Effector memory CD8-positive, alpha-beta T cell (primary cell): ENCODE measurements at regions not wholly inside any gene's neighbourhood (a gene's known extent, or its start where the extent isn't known, plus 50 kb on each side); places are given as distances from the start of the nearest gene placed in this dataset.

Source experiments
- ATAC-seq: fragments of 150-1000 bp; cut with Tn5 transposase; replicated peaks from 2 replicates; pipeline ENCODE4 v1.10.0; 2021; ENCODE audit warnings: mild to moderate bottlenecking, moderate library complexity
- DNase-seq, 3 experiments: peaks; one replicate each; pipeline ENCODE4 v3.0.0; 2021
- H3K27ac Mint-ChIP-seq, 2 donors: one replicate each; pipeline ENCODE4 v1.8.0; 2022; ENCODE audit warnings: mild to moderate bottlenecking in 2 of 2, mixed read lengths in 2 of 2, moderate library complexity in 2 of 2
- H3K27me3 Mint-ChIP-seq, 2 donors: one replicate each; pipeline ENCODE4 v1.8.0; 2022; ENCODE audit warnings: mixed read lengths in 2 of 2
- H3K36me3 Mint-ChIP-seq: one replicate; pipeline ENCODE4 v1.8.0; 2022; ENCODE audit warnings: mild to moderate bottlenecking, moderate library complexity, mixed read lengths; ENCODE audit not compliant: insufficient read depth
- H3K4me1 Mint-ChIP-seq, 2 donors: one replicate each; pipeline ENCODE4 v1.8.0; 2022; ENCODE audit warnings: low read depth in 2 of 2, mixed read lengths in 2 of 2
- H3K4me3 Mint-ChIP-seq, 2 donors: one replicate each; pipeline ENCODE4 v1.8.0; 2022; ENCODE audit warnings: mild to moderate bottlenecking in 2 of 2, mixed read lengths in 2 of 2, moderate library complexity in 2 of 2
- H3K9me3 Mint-ChIP-seq, 2 donors: one replicate each; pipeline ENCODE4 v1.8.0; 2022; ENCODE audit warnings: mixed read lengths in 2 of 2

DNA sequence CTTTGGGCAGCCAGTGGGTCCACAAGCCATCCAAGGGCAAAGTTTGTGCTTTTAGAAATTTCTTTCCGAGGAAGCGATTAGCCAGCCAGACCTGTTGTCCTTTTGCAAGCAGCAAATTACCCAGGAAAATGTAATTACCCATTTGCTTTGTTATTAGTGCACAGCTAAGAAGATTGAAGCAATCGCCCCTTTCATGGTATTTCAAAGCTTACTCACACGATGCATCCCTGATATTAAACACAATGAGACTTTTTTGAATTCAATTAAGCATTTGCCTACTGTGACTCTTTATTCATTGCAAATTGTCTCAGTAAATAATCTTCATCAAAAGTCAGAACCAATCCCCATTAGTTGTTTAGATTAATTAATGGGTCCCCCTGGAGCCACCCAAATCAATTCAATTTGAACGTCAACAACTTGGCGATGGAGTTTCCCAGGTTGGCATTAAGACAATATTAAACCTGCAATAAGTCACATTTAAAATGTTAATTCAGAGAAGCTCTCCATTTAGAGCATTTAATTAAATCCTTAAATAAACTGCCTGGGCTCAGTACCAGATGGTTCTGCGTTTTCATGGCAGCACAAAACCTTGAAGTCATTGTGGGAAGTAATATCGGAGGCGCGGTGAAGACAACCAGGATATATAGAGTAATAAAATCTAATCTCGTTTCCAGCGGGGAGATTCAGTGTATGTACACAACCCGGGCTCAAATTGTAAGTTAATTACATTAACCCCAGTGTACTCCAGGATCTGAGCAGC, 366.2 kb upstream of the TNRC6C start:
- H3K4me3 Mint-ChIP-seq, result no peak overlapping the region
- DNase-seq (no peak), ATAC-seq (no peak)
- H3K9me3 Mint-ChIP-seq, result no peaks in the 10 kb centered on the region
- peaks cover 21 to 45% of the 10 kb centered on the region in 2 donors for H3K27me3 Mint-ChIP-seq
- H3K4me1 Mint-ChIP-seq, result peaks cover 0 to 5% of the 10 kb centered on the region in 2 donors
- no peak overlapping the region for H3K27ac Mint-ChIP-seq
- H3K36me3 Mint-ChIP-seq, result no peaks in the 10 kb centered on the region

GRCh38 chr17:77593081-77593480, 365.4 kb upstream of the TNRC6C start:
- no peak overlapping the region for H3K27ac Mint-ChIP-seq
- H3K27me3 Mint-ChIP-seq, result peaks cover 21 to 37% of the 10 kb centered on the region in 2 donors
- DNase-seq (no peak), ATAC-seq (no peak)
- H3K9me3 Mint-ChIP-seq, result no peaks in the 10 kb centered on the region
- H3K4me3 Mint-ChIP-seq, result no peak overlapping the region
- no peaks in the 10 kb centered on the region for H3K36me3 Mint-ChIP-seq
- H3K4me1 Mint-ChIP-seq, result peaks cover 0 to 5% of the 10 kb centered on the region in 2 donors

- H3K27ac Mint-ChIP-seq, result no peak overlapping the region
- peaks cover 0 to 5% of the 10 kb centered on the region in 2 donors for H3K4me1 Mint-ChIP-seq
- ATAC-seq, result no peak
- H3K4me3 Mint-ChIP-seq, result no peak overlapping the region
- no peak for DNase-seq
- no peaks in the 10 kb centered on the region for H3K9me3 Mint-ChIP-seq
- peaks cover 21 to 36% of the 10 kb centered on the region in 2 donors for H3K27me3 Mint-ChIP-seq
- H3K36me3 Mint-ChIP-seq, result no peaks in the 10 kb centered on the region
These were observed 363.9 kb upstream of the TNRC6C start for GRCh38 chr17:77594416-77595209.

DNA sequence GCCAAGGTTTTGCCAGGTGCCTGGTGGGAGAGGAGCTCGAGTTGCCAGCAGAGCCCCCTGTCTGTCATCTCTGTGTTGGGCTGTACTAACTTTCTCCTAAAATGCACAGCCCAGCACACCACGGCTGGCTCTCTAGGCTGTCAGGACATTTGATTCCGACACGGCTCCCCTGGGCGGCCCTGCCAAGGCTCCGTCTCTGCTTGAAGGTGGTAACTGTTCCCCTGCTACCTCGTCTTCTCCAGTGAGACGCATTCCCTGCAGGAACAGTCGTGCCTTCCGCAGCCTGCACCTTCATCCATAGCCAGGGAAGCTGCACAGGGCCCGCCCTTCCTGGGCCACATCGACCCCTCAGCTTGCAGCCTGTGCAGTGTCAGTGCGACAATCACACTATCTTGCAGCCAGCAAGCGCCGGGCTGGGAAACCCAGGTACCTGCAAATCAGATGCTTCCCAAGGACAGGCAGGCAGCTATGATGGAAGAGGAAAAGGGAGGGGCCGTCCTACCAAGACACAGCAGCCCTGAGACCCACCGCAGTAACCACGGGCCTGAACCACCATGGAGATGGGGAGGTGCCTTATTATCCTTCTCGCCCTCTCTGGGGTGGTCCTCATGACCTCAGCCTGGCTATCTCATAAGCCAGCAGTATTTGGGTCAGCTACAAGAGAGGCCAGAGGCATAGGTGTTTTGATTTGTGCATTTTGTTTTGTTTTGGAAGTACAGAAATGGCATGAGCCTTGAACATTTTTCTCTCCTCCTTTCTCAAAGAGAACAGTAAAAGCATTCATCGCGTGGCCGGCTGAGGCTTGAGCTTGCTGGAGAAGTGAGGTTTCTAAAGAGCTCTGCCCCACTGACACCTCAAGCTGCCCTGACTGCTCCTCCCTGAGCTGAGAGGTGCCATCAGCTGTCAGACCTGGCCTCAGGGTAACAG, 361.7 kb upstream of the TNRC6C start:
- no peak overlapping the region for H3K27ac Mint-ChIP-seq
- no peak overlapping the region for H3K4me3 Mint-ChIP-seq
- DNase-seq (no peak), ATAC-seq (no peak)
- no peaks in the 10 kb centered on the region for H3K9me3 Mint-ChIP-seq
- H3K27me3 Mint-ChIP-seq, result peaks cover 5 to 32% of the 10 kb centered on the region in 2 donors
- H3K4me1 Mint-ChIP-seq, result peaks cover 0 to 6% of the 10 kb centered on the region in 2 donors
- no peaks in the 10 kb centered on the region for H3K36me3 Mint-ChIP-seq

DNA sequence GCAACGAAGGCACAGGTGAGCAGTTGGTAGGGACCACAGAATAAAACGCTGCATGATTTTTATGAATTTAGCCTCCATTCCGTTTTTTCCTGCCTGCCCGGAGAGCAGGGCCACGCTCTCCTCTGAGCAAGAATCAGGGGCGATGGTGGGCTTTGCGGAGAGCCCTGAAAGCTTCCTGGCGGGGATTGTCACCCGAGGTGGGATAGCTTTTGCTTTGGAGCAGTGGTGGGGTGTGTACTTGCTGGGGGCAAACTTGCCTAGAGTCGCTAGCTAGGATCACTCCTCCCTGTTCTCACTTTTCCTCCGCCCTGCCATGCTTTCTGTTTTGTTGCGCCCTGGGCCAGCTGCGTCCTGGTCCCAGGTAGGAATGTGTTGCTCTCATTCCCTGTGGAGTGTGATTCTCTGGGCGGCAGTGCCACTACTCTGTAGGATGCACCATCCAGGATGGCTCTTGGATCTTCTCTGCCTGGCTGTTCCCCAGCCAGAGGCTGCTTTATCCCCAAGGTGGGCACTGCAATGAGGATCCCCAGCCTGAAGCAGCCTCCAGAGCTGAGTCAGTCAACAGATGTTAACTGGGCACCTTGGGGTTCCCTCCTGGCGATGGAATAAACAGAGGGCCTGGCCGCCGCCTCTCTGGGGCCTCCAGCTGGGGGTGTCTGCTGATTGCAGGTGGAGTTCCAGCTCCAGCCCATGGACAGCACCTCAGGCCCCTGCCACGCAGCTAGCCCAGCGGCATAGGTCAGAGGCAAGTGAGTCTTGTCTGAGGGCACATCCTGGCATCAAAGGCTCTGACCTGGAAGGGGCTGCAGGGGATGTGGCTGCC, 360.9 kb upstream of the TNRC6C start:
- ATAC-seq (no peak), DNase-seq (no peak)
- Mint-ChIP-seq H3K27me3 (peaks cover 5 to 34% of the 10 kb centered on the region in 2 donors), H3K4me3 (no peak overlapping the region), H3K4me1 (peaks cover 0 to 6% of the 10 kb centered on the region in 2 donors), H3K9me3 (no peaks in the 10 kb centered on the region), H3K36me3 (no peaks in the 10 kb centered on the region), H3K27ac (no peak overlapping the region)

GRCh38 chr17:77598241-77598620, 360.3 kb upstream of the TNRC6C start:
- Mint-ChIP-seq H3K36me3 (no peaks in the 10 kb centered on the region), H3K27me3 (peaks cover 5 to 30% of the 10 kb centered on the region in 2 donors), H3K4me1 (peaks cover 0 to 6% of the 10 kb centered on the region in 2 donors), H3K4me3 (no peak overlapping the region), H3K27ac (no peak overlapping the region), H3K9me3 (no peaks in the 10 kb centered on the region)
- ATAC-seq, result no peak
- no peak for DNase-seq

DNA sequence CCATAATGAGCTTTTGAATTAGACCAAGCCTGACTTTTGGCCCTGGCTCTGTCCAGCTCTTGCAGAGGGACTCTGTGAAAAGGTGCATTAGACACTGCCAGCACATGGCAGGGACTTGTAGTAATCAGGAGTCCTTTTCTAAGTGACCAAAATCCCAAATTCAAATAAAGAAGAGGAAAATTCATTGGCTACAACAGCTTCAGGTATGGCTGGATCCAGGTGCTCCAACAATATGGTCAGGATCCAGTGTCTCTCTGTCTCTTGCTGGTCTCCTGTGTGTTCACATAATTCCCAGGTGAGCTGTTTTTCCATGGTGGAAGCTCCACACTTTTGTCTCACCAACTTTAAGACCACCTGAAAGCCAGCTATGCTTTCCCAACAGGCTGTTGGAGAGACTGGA, 358.8 kb upstream of the TNRC6C start:
- Mint-ChIP-seq H3K27me3 (peaks cover 0 to 21% of the 10 kb centered on the region in 2 donors), H3K4me1 (peaks cover 0 to 4% of the 10 kb centered on the region in 2 donors), H3K36me3 (no peaks in the 10 kb centered on the region), H3K27ac (no peak overlapping the region), H3K4me3 (no peak overlapping the region), H3K9me3 (no peaks in the 10 kb centered on the region)
- DNase-seq (no peak), ATAC-seq (no peak)

GRCh38 chr17:77600346-77600745, 358.2 kb upstream of the TNRC6C start:
- no peak overlapping the region for H3K27ac Mint-ChIP-seq
- no peak for ATAC-seq
- no peak for DNase-seq
- H3K9me3 Mint-ChIP-seq, result no peaks in the 10 kb centered on the region
- no peaks in the 10 kb centered on the region for H3K36me3 Mint-ChIP-seq
- peaks cover 0 to 1% of the 10 kb centered on the region in 2 donors for H3K4me1 Mint-ChIP-seq
- H3K4me3 Mint-ChIP-seq, result no peak overlapping the region
- peaks cover 0 to 21% of the 10 kb centered on the region in 2 donors for H3K27me3 Mint-ChIP-seq

- no peak for ATAC-seq
- Mint-ChIP-seq H3K4me3 (no peak overlapping the region), H3K9me3 (no peaks in the 10 kb centered on the region), H3K36me3 (no peaks in the 10 kb centered on the region), H3K27ac (no peak overlapping the region), H3K4me1 (peaks cover 0 to 1% of the 10 kb centered on the region in 2 donors), H3K27me3 (peaks cover 0 to 21% of the 10 kb centered on the region in 2 donors)
- no peak for DNase-seq
These were observed 357.2 kb upstream of the TNRC6C start for GRCh38 chr17:77601054-77601979.

DNA sequence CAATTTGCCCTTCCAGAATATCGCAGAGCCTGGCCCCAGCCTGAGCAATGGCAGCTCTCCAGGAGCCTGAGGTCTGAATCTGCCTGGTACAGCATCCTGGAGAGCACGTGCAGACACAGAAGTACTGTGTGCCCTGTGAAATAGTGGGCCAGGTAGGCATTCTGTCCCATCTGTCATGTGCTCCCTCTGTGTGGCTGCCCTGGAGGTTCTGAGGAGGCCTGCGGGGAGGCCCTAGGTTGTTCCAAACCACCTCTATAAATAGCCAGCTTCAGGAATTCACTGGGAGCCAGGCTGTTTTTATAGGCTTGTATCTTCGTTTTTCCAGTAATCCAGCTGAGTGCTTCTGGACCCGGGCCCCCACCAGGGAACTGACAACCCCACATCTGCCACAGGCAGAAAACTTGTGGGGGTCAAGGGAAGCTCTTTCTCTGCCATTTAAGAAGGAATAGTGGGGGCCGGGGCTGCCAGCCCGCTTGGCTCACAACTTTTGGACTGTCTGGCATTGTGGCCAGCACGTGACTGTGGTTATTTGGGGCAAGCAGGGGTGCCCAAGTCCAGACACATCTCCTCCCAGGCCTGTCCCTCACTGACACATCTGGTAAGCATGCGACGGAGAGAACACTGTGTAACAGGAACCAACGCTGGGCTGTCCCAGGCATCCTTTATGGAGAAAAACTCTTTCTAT, 356.3 kb upstream of the TNRC6C start:
- peaks cover 0 to 21% of the 10 kb centered on the region in 2 donors for H3K27me3 Mint-ChIP-seq
- no peaks in the 10 kb centered on the region for H3K9me3 Mint-ChIP-seq
- no peak overlapping the region for H3K4me3 Mint-ChIP-seq
- H3K4me1 Mint-ChIP-seq, result peaks cover 0 to 1% of the 10 kb centered on the region in 2 donors
- no peaks in the 10 kb centered on the region for H3K36me3 Mint-ChIP-seq
- H3K27ac Mint-ChIP-seq, result no peak overlapping the region
- ATAC-seq (no peak), DNase-seq (no peak)

GRCh38 chr17:77602883-77603640, 355.4 kb upstream of the TNRC6C start:
- no peak for ATAC-seq
- no peak overlapping the region for H3K27ac Mint-ChIP-seq

More at GRCh38 chr17:77602883-77603640, 355.4 kb upstream of the TNRC6C start:
- Mint-ChIP-seq H3K9me3 (no peaks in the 10 kb centered on the region), H3K36me3 (no peaks in the 10 kb centered on the region), H3K4me1 (peaks cover 0 to 1% of the 10 kb centered on the region in 2 donors), H3K4me3 (no peak overlapping the region), H3K27me3 (peaks cover 0 to 21% of the 10 kb centered on the region in 2 donors)
- no peak for DNase-seq
